MM.1S (cell line): ENCODE measurements at regions not wholly inside any gene's neighbourhood (a gene's known extent, or its start where the extent isn't known, plus 50 kb on each side); places are given as distances from the start of the nearest gene placed in this dataset.

ENCODE experiments used
- DNase-seq: peaks from one replicate; pipeline ENCODE4 v3.0.0-alpha.2; 2015
- H2AFZ ChIP-seq: fragments of 300-600 bp; sonication (generic); 2 replicates; pipeline ENCODE4 v1.6.0; 2016; ENCODE audit warnings: antibody characterized with exemption, low read length
- H3F3A ChIP-seq: fragments of 300-600 bp; sonication (generic); 2 replicates; pipeline ENCODE4 v1.6.1; 2016; ENCODE audit warnings: mild to moderate bottlenecking, antibody characterized with exemption, low read length, moderate library complexity, mixed read lengths; ENCODE audit not compliant: insufficient read depth
- H3K27ac ChIP-seq: fragments of 300-600 bp; sonication (generic); 2 replicates; pipeline ENCODE4 v1.5.1; 2016; ENCODE audit warnings: mild to moderate bottlenecking, low read length
- H3K27me3 ChIP-seq: fragments of 300-600 bp; sonication (generic); replicated peaks from 2 replicates; pipeline ENCODE4 v1.6.0; 2016; ENCODE audit warnings: low read length; ENCODE audit not compliant: insufficient read depth
- H3K36me3 ChIP-seq: fragments of 300-600 bp; sonication (generic); replicated peaks from 2 replicates; pipeline ENCODE4 v1.6.1; 2016; ENCODE audit warnings: mild to moderate bottlenecking, low read length, mixed read lengths; ENCODE audit not compliant: insufficient read depth
- H3K4me1 ChIP-seq: fragments of 300-600 bp; sonication (generic); 2 replicates; pipeline ENCODE4 v1.6.1; 2016; ENCODE audit warnings: low read length, mixed read lengths
- H3K4me2 ChIP-seq: fragments of 300-600 bp; sonication (generic); 2 replicates; pipeline ENCODE4 v1.6.0; 2016; ENCODE audit warnings: low read depth, low read length
- H3K4me3 ChIP-seq: fragments of 300-600 bp; sonication (generic); 2 replicates; pipeline ENCODE4 v1.5.1; 2016; ENCODE audit warnings: low read length, mixed read lengths
- H3K79me2 ChIP-seq: fragments of 300-600 bp; sonication (generic); 2 replicates; pipeline ENCODE4 v1.6.1; 2016; ENCODE audit warnings: mixed run types, low read length, mixed read lengths
- H3K9ac ChIP-seq: fragments of 300-600 bp; sonication (generic); 2 replicates; pipeline ENCODE4 v1.6.1; 2016; ENCODE audit warnings: low read length, mixed read lengths
- H3K9me2 ChIP-seq: fragments of 300-600 bp; sonication (generic); replicated peaks from 2 replicates; pipeline ENCODE4 v1.6.1; 2016; ENCODE audit warnings: mild to moderate bottlenecking, low read length, mixed read lengths; ENCODE audit not compliant: insufficient read depth
- H3K9me3 ChIP-seq: fragments of 300-600 bp; sonication (generic); replicated peaks from 2 replicates; pipeline ENCODE4 v1.6.1; 2016; ENCODE audit warnings: mild to moderate bottlenecking, low read length, mixed read lengths; ENCODE audit not compliant: insufficient read depth
- H4K20me1 ChIP-seq: fragments of 300-600 bp; sonication (generic); 2 replicates; pipeline ENCODE4 v1.6.1; 2016; ENCODE audit warnings: mild to moderate bottlenecking, low read length, moderate library complexity, mixed read lengths; ENCODE audit not compliant: insufficient read depth
- CTCF ChIP-seq: fragments of 300-600 bp; sonication (generic); IDR thresholded peaks from 2 replicates; pipeline ENCODE4 v1.5.1; 2016; ENCODE audit warnings: antibody characterized with exemption, low read length, mixed read lengths
- EZH2 ChIP-seq: fragments of 300-600 bp; sonication (generic); optimal IDR thresholded peaks from 2 replicates; pipeline ENCODE3; 2017; ENCODE audit warnings: low read depth, mild to moderate bottlenecking, antibody characterized with exemption, low read length, mixed read lengths
- EZH2phosphoT487 ChIP-seq: fragments of 300-600 bp; sonication (generic); IDR thresholded peaks from 2 replicates; pipeline ENCODE4 v1.6.1; 2018; ENCODE audit warnings: antibody characterized with exemption, low read length

GRCh38 chr21:14787312-14787711 lies 241.2 kb upstream of the SAMSN1 start:
- Histone ChIP-seq H3K9me3 (no peaks in the 10 kb centered on the region), H3K79me2 (no peaks in the 10 kb centered on the region), H3K9ac (no peak overlapping the region), H3K4me2 (no peak overlapping the region), H3K27me3 (no peaks in the 10 kb centered on the region), H3K4me3 (no peak overlapping the region), H3K36me3 (no peaks in the 10 kb centered on the region), H3F3A (no peaks in the 10 kb centered on the region), H2AFZ (no peak overlapping the region), H3K4me1 (no peaks in the 10 kb centered on the region), H4K20me1 (no peaks in the 10 kb centered on the region), H3K9me2 (no peaks in the 10 kb centered on the region), H3K27ac (no peak overlapping the region)
- TF ChIP-seq EZH2phosphoT487, result no peak
- no peak for TF ChIP-seq CTCF
- TF ChIP-seq EZH2, result no peak
- DNase-seq, result no peak

GRCh38 chr21:14785679-14786078 lies 239.6 kb upstream of the SAMSN1 start:
- H3F3A ChIP-seq, result no peaks in the 10 kb centered on the region
- no peak for TF ChIP-seq EZH2
- H3K4me1 ChIP-seq, result no peaks in the 10 kb centered on the region
- H2AFZ ChIP-seq, result no peak overlapping the region
- no peaks in the 10 kb centered on the region for H3K9me3 ChIP-seq
- H3K36me3 ChIP-seq, result no peaks in the 10 kb centered on the region
- no peak for DNase-seq
- no peak overlapping the region for H3K4me2 ChIP-seq
- H3K27ac ChIP-seq, result no peak overlapping the region
- H3K27me3 ChIP-seq, result no peaks in the 10 kb centered on the region
- H3K79me2 ChIP-seq, result no peaks in the 10 kb centered on the region
- no peaks in the 10 kb centered on the region for H3K9me2 ChIP-seq
- H3K9ac ChIP-seq, result no peak overlapping the region
- no peaks in the 10 kb centered on the region for H4K20me1 ChIP-seq
- H3K4me3 ChIP-seq, result no peak overlapping the region

GRCh38 chr21:14773777-14774345 lies 227.7 kb upstream of the SAMSN1 start:
- H3K4me3 ChIP-seq, result no peak overlapping the region
- H3K79me2 ChIP-seq, result no peaks in the 10 kb centered on the region
- H4K20me1 ChIP-seq, result no peaks in the 10 kb centered on the region
- no peaks in the 10 kb centered on the region for H3K36me3 ChIP-seq
- no peak overlapping the region for H2AFZ ChIP-seq
- H3K4me2 ChIP-seq, result no peak overlapping the region
- H3K9me2 ChIP-seq, result no peaks in the 10 kb centered on the region
- peak; percentile 69 for DNase-seq
- H3K4me1 ChIP-seq, result no peaks in the 10 kb centered on the region
- no peaks in the 10 kb centered on the region for H3F3A ChIP-seq
- H3K27ac ChIP-seq, result no peak overlapping the region
- no peak overlapping the region for H3K9ac ChIP-seq
- no peaks in the 10 kb centered on the region for H3K27me3 ChIP-seq
- TF ChIP-seq CTCF (peak; percentile 84), EZH2phosphoT487 (no peak)
- H3K9me3 ChIP-seq, result no peaks in the 10 kb centered on the region

- Histone ChIP-seq H4K20me1 (no peaks in the 10 kb centered on the region), H3K79me2 (no peaks in the 10 kb centered on the region), H3K36me3 (no peaks in the 10 kb centered on the region), H3K9me3 (no peaks in the 10 kb centered on the region), H2AFZ (no peak overlapping the region), H3K4me3 (no peak overlapping the region), H3K9me2 (no peaks in the 10 kb centered on the region), H3K27ac (no peak overlapping the region), H3K4me2 (no peak overlapping the region), H3K27me3 (no peaks in the 10 kb centered on the region), H3F3A (no peaks in the 10 kb centered on the region), H3K9ac (no peak overlapping the region), H3K4me1 (no peaks in the 10 kb centered on the region)
- TF ChIP-seq EZH2phosphoT487 (no peak), EZH2 (no peak), CTCF (no peak)
- no peak for DNase-seq
Measured at GRCh38 chr21:14771593-14771992, 225.5 kb upstream of the SAMSN1 start.
